G401 (cell line): ENCODE measurements at regions not wholly inside any gene's neighbourhood (a gene's known extent, or its start where the extent isn't known, plus 50 kb on each side); places are given as distances from the start of the nearest gene placed in this dataset.
"Not testable (repeated sequence)": the region's sequence is repeated elsewhere in the genome, so short reads cannot be mapped to it uniquely, and the experiment has no call there.

Source experiments
- DNase-seq: peaks from one replicate; pipeline ENCODE4 v3.0.0-alpha.2; 2015; ENCODE audit warnings: low spot score
- in situ Hi-C: cut with HindIII; loops from 2 replicates; pipeline ENCODE4 v1.10.0; 2016; ENCODE audit warnings: low sequenced_read_pairs, mixed read lengths

DNA sequence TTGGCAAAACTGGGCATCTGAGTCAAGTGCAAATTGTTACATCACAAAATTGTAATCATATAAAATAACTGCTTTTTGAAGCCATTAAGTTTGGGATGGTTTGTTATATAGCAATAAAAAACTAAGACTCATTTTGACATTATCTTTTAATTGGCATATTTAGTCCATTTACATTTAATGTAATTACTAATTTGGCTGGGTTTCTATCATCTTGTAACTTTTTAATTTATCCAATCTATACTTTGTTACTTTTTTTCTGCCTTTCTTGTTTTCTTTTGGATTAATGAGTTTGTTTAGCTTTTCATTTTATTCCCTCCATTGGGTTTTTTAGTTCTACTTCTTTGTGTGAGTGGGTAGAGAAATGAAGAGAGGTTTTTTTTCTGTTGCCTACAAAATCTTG is 76.3 kb downstream of the DRAM2 start:
- in situ Hi-C loops = no loop called here

DNA sequence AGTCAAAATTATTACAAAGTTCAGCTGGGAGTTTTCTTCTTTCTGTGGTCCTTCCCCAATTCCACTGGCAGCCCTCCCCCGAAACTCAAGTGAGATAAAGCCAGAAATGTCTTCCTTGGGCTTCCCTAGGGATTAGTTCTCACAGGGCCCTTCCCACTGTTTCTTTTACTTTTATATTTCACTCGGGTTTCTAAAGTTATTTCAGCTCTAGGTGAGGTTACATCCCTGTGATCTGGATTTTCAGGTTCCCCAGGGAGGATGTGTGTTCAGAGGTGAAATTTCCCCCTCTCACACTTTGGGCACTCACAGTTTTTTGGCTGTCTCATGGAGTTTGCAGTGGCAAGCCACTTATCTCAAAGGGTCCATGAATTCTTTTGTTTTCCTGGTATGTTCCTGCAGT is 77.3 kb downstream of the DRAM2 start:
- no peak for DNase-seq
- in situ Hi-C loops = no loop called here

More for the DNA sequence above, 76.3 kb downstream of the DRAM2 start:
- no peak for DNase-seq

DNA sequence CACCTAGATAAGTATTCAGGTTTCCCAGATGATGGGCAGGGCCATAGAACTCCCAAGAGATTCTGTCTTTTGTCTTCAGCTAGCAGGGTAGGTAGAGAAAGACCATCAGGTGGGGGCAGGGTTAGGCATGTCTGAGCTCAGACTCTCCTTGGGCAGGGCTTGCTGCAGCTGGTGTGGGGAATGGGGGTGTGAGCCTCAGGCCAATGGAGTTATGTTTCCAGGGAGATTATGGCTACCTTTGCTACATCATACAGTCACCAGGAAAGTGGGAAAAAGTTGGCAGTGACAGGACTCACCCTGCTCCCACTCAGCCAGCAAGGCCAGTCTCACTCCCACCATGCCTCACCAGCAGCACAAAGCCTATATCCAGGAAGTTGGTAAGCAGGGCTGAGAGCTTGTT is 77.8 kb downstream of the DRAM2 start:
- in situ Hi-C loops = no loop called here
- DNase-seq = no peak

DNA sequence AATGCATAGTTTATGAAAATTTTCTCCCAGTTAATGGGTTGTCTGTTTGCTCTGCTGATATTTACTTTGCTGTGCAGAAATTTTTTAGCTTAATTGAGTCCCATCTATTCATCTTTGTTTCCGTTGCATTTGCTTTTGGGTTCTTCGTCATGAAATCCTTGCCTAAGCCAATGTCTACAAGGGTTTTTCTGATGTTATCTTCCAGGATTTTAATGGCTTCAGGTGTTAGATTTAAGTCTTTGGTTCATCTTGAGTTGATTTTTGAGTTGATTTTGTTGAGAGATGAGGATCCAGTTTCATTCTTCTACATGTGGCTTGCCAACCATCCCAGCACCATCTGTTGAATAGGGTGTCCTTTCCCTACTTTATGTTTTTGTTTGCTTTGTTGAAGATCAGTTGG is 85.2 kb downstream of the DRAM2 start:
- no peak for DNase-seq
- in situ Hi-C loops = no loop called here

- in situ Hi-C loops = no loop called here
Observed at GRCh38 chr1:111052246-111052645, 87.6 kb downstream of the DRAM2 start.

GRCh38 chr1:111048253-111048652 is 84.5 kb upstream of the LRIF1 start:
- in situ Hi-C loops, DNase-seq: not testable (repeated sequence)

More at GRCh38 chr1:111052246-111052645, 87.6 kb downstream of the DRAM2 start:
- DNase-seq = no peak

DNA sequence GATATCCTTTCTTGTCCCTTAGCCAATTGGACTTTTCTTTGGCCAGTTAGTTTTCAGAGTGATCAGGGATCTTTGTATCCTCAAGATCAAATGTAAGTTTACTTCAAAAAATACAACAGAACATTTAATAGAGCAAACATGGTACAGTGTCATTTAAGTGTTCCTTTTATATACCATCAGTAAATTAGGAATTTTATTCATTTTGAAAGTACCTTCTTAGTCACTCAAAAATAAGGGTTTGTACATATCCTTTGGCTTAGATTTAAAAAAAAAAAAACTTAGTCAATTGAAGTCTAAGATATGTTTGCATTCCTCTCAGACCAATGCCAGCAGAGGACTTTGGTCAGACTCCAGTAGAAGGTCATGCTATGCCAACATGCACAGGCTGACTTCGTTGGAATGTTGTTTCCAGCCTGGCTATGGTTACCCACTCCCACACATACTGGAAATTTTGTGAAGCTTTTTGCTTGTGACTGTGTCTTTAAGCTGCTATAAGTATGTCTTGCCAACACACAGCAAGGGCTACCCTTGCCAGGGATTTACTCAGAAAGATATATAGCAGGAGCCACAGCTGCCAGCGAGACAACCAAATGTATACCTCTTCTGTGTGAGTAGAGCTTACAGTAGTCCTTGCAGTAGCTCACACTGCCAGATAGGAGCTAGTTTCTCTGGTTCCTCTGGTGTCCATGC is 81.5 kb upstream of the LRIF1 start:
- no peak for DNase-seq
- in situ Hi-C loops = no loop called here

- peak; percentile 8 for DNase-seq
- in situ Hi-C loops = no loop called here
Observed at GRCh38 chr1:111032295-111032897, 68.7 kb upstream of the LRIF1 start.

DNA sequence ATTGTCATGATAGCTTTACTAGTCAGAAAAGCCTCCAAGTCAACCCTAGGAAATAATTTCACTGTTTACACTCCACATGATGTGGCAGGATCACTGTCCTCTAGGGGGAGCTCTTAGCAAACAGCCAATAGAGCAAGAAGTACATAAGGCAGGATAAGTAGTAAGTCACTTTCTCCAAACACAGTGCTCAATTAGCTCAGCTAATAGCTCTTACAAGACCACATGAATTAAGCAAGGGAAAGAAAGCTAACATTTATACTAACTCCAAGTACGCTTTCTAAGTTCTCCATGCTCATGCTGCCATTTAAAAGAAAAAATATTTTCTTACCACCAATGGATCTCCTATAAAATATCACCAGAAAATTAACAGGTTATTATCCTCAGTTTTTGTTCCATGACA is 66.9 kb upstream of the LRIF1 start:
- DNase-seq = peak; percentile 43
- in situ Hi-C loops = no loop called here

GRCh38 chr1:111025109-111025508 is 61.4 kb upstream of the LRIF1 start:
- DNase-seq = no peak
- in situ Hi-C loops = no loop called here

- no peak for DNase-seq
- in situ Hi-C loops = no loop called here
Observed at GRCh38 chr1:111015222-111015621, 51.5 kb upstream of the LRIF1 start.
